Suppressor macrophage treated with lipopolysaccharide for 1 hour (primary cell): ENCODE measurements at regions not wholly inside any gene's neighbourhood (a gene's known extent, or its start where the extent isn't known, plus 50 kb on each side); places are given as distances from the start of the nearest gene placed in this dataset.
"Not testable (repeated sequence)": the region's sequence is repeated elsewhere in the genome, so short reads cannot be mapped to it uniquely, and the experiment has no call there.

ENCODE experiments used
- DNase-seq, 3 donors: peaks; one replicate each; pipeline ENCODE4 v3.0.0-alpha.2; 2020 to 2022

DNA sequence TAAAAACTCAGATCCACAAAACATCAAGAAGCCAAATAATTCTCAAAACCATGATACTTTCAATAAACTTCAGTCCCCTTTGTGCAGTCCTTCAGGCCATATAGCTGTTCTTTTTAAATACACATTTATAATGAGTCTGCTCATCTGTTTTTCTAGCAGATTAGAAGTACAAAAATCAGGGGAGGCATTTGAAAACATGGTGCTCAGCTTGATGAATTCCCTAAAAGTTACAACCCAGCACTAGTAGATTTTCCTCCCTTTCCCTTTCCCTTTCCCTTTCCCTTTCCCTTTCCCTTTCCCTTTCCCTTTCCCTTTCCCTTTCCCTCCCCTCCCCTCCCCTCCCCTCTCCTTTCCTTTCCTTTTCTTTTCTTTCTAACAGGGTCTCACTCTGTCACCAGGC lies 884.6 kb upstream of the AMELY start:
- DNase-seq: peak in 2 of 3 donors; percentile 20 to 55

DNA sequence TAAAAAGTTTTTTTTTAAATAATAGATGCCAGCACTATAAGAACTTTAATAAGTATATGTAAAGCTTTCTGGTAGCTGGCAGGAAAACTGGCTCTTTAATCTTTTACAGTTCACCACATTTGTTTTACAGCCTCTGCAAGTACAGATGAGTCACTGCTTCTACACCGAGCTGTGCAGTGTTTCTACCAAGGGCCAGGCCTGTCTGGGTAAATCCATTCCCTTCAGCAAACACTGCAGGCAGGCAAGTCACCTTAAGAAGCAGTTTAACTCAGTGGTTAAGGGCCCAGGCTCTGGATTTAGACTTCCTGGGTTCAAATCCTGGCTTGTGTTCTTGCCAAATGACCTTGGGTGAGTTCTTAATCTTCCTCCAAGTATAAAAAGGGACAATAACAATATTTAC lies 882.9 kb upstream of the AMELY start:
- peak; percentile 32 to 43 (median 37) for DNase-seq

DNA sequence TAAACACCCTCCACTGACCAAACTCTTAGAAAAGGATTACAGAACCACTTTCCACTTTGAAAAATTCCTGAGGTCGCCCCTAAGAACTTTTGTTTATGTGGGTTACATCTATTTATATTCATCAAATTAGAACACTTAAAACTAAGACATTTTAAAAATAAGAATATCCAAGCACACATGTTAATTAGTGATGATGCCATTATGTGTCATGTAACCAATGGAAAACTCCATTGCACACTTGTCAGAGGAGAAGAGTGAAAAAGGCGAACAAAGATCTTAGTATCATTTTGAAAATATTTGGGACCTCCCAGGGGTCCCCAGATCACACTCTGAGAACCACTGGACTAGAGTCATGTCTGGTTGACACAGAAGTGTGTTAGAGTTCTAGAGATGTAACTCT lies 882.4 kb upstream of the AMELY start:
- no peak for DNase-seq

DNA sequence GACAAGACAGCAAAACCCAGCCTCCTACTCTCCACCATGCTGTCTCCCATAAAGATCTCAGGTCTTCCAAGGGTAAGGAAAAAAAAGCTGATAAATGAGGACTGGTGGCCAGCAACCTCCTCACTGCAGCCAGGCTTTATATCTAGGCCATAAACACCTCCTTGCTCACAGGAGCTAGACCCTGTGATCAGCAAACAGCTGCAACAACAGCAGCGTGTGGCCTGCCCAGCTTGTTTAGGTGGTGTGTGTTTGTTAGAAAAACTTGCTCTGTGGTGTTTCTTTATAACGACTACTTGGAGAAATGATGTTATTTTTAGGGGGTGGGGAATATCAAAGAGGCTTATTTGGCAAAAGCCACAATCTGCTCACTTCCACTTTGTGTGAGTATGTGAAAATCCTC lies 880.9 kb upstream of the AMELY start:
- DNase-seq: no peak

DNA sequence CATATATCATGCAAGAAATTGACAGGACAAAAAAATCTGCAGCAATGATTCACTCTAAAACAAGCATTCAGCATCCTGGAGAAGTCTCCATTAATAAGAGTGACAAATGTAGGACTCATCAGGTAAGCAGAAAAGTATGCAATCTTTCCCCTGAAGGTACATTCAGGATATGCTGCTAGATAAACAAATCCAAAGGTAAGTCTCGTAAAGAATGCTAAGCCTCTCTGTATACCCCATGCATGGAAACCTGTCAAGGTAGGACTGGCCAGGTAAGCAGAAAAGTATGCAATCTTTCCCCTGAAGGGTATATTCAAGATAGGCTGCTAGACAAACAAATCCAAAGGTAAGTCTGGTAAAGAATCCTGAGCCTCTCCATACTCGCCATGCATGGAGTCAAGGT lies 869.9 kb upstream of the AMELY start:
- no peak for DNase-seq

DNA sequence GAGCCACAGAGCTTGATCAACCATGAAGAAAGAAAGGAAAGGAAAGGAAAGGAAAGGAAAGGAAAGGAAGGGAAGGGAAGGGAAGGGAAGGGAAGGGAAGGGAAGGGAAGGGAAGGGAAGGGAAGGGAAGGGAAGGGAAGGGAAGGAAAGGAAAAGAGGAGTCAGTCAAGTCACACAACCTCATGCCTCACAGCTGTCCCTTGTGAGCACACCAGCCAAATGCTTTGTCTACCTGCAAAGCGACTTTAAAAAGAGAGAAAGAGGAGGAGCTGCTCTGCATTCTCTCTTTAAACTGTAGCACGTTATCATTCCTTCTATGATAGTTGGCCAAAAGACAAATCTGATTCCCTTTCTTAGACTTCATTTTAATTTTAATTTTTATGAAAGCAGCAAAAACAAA lies 863.9 kb upstream of the AMELY start:
- not testable (repeated sequence) for DNase-seq

DNA sequence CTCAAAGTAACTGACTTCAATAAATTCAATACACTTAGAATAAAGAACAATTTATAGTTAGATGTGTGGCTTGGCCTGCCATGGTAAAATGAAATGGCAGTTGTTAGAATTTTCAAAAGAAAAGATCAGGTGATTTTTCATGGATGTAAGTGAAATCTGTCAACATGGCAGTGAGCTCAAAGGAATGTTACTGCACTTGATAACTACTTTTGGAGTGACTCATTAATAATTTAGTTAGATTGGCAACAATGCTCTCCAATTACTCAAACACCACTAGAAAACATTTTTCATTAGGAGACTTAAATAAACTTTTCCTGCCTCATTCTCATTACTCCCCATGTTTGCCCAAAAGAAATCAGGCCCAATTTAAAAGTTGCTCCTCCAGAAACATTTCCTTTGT lies 860.2 kb upstream of the AMELY start:
- DNase-seq: no peak

DNA sequence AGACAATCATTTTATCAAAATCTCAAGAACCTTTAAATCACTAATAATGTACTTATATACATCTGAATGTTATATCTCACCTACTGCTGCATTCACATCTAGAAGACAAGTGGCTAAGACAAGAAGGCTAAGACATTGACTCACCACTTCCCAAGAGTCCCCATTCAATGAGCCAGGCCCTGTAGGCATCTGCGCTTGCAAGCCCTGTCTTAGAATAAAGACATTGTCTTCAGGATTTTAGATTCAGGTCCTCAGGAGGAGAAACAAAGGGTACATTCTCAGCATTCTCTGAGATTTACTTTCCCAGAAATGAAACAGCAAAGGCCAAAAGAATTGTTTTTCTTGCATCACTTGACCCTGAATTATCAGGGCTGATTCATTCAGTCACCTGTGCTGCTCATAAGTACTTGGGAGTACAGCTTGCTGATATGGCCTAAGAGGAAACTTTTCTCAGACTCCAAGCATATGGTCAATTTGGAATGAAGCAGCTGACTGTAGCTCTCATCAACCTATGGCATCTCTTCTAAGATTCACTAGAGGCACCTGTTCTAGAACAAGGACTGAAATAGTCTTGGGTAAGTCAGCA lies 858.3 kb upstream of the AMELY start:
- no peak for DNase-seq

DNA sequence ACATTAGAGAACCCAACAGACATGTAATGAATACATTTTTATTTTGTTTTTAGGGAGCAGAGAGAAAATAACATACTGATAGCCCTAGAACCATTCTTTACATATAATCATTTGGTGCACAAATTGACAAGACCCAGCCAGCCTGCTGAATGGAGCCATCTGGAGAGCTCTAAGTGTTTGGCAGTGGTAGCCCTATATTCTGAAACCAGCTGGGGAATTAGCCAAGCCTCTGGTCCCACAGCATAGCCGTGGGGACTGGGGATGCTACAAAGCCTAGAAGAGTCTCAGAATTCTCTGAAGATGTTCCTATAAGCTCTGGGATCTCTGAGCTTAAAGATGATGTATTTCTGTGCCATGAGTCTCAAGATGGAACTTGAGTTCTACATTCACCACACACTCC lies 857.3 kb upstream of the AMELY start:
- DNase-seq: no peak

DNA sequence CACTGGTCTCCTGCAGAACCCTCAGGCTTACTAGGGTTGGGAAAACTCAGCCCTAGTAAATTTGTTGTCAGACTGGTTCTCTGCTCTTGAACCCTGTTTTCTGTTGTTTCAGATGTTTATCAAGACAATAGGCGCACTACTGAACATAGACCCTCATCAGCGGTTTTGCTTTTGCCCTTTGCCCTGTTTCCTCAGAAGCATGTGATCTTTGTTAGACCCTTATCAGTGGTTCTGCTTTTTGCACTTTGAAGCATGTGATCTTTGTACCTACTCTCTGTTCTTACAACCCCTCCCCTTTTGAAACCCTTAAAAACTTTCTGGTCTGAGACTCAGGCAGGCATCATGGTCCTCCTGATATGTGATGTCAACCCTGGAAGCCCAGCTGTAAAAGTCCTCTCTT lies 842.2 kb upstream of the AMELY start:
- no peak for DNase-seq

DNA sequence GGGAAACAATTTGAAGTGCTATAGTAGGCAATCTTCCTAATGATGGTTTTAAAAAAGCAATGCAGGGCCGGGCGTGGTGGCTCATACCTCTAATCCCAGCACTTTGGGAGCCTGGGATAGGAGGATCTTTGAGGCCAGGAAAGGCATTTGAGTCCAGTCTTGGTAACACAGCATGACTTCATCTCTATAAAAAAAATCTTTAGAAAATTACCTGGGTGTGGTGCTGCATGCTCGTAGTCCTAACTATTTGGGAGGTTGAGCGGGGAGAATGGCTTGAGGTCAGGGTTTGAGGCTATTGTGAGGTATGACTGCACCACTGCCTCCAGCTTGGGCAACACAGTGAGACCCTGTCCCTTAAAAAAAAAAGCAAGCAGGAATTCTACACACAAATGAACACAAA lies 835.2 kb upstream of the AMELY start:
- no peak for DNase-seq

DNA sequence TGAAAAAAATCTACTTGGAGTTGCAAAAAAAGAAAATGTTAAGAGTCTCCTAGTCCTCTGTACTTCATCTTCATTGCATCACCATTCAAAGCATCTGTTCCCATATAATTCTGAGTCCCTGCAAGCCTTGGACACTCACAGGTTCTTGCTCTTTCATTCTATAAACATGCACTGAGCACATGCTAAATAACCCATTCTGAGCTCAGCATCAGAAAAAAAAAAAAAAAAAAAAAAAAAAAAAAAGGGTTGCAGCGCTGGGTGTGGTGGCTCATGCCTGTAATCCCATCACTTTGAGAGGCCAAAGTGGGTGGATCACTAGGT lies 834.0 kb upstream of the AMELY start:
- no peak for DNase-seq

DNA sequence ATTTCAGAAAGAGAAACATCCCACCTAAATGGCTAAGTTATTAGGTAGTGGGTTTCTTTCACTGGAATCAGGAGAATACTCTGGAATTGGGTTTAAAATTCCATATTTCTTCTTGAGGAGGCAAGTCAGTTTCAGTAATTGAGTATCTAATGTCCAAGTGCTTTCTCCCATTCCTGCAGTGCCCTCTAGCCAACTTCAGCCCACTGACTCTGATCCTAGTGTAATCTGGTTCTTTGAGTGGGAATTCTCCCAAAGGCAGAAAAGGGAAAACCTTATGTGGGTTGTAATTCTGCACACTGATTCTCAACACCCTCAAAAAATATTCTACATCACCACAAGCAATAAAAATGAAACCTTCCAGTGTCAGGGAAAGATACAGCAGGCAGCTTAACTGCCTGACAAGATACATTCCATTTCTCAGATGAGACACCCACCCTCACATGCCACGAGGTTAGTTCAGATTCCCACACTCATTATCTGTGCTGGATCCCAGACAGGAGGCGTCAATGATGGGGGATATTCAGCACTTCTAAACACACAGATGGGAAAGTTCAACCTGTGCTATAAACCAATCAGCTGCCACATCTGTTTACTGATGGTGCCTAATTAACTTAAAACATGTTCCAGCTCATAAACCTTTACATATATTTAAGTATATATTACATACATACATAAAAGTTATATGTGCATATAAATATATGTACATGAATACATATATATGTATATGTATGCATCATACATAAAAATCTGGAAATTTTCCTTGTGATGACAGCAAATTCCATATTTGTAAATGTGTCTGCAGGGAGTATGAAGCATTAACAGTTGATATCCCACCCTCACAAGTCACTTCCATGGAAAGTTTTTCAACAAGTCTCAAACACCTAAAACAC lies 833.4 kb upstream of the AMELY start:
- no peak for DNase-seq

DNA sequence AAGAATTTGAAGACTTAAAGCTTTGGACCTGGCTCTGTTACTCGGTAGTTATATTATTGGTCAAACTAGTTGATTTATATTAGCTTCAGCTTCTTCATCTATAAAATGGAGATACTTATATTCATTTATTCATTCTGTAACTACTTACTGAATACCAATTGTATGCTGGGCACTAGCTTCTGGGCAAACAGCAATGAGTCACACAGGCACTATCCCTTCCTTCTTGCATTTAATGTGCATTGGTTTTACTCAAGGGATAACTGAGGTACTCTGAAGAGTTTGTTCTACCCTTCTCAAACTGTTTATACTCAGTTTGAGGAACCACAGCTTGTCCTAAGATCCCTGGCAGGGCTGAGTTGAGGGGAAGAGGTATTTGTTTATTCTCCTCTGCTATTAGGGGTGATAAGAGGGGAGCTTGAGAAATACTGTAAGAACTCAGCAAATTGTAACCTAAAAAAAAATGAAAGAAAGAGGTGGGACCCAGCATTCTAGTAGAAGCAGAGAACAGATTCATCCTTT lies 825.4 kb upstream of the AMELY start:
- DNase-seq: no peak

DNA sequence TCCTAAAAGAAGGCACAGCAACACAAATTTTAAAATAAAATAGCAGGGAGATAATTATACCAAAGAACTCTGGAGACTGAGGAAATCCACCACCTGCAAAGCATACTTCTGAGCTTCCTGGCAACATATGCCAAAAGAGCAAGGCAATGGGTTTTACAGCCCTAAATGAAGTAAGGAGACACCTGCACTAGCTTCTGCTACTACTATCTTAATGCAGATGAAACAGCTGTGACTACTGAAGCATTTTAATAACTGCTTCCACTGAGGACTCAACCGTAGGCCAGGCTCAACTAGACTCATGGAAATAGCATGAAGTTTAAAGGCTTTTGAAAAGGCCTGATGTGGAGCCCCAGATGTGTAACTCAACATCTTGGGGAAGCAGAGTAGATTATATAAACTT lies 820.1 kb upstream of the AMELY start:
- DNase-seq: no peak

DNA sequence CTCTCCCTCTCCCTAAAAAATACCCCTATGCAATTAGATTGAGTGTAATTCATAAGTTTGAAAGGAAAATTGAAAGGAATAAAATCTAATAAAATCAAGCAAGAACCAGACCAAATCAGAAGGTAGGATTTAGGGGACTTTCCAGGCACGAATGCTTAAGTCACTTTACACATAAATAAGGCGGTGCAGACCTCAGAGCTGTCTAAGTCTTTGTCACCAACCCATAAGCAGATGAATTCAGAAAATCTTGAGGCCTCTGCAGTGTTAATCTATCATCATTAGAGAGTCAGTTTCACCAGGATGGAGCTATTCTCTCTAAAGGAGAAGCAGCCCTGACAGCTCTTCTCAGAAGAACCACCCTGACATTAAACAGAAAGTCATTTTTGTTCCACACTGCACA lies 819.1 kb upstream of the AMELY start:
- peak; percentile 23 to 54 (median 38) for DNase-seq

DNA sequence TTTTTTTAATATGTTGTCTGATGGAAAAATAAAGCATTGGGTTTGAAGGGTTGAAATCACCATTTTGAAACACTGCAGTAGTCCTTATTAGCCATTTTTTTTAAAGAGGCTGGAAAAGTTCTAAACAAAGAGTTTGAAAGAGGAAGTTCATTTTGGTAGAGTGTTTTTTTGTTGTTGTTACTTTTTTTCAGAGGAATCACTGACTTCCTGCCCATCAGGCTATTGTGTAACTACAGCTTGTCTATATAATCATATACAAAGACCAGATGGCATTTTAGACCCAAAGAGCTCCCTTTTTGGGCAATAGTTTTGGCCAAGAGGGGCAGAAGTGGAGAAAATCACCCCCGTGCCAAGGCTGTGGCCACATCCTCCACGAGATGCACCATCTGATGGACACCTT lies 818.5 kb upstream of the AMELY start:
- DNase-seq: peak; percentile 15 to 70 (median 52)

DNA sequence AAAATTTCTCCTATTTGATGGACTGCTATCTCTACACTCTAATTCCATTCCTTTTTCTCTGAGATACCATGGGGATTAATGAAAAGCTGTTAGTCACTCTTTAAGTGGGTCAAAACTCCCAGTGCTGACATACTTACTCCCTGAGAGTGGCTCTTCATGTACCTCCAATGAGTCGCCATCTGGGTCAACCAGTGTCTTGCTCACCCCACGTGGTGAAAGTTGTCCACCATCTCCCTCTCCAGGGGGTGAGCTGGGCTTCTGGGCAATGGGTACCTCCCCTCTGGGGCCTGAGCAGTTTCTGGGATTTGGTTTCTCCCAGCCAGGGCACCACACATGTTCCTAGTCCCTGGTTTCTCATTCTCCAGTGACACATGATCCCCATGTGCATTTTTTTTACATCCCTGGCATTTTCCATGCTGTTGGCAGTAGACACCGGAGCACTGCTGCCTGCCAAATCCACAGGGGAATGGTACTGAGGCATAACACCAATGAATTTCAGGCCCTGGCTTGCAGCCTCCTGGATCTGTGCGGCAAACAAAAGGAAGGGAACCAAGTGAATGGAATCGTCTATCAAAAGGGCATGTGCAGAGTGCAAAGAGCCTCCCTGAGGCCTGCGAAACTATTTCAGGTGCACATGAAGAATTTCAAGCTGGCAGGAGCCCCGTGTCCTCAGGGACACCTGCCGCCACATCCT lies 817.9 kb upstream of the AMELY start:
- peak; percentile 56 to 83 (median 59) for DNase-seq

DNA sequence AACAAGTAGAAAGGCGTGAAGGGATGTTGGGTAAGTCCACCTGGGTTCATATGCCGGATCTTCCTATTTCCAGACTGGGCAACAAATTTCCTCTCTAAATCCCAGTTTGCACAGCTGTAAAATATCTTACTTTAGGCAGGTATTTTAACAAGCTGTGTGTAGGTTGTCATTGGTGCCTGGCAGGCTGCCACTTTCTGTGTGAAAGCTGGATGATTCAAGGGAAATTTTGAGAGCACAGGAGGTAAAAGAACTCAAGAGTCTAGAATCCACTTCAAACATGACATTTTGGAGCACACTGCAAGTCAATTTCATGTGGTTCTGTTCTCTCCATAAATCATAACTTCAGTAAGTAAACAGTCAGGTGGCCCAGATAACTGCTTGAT lies 817.4 kb upstream of the AMELY start:
- DNase-seq: peak; percentile 57 to 64 (median 59)

DNA sequence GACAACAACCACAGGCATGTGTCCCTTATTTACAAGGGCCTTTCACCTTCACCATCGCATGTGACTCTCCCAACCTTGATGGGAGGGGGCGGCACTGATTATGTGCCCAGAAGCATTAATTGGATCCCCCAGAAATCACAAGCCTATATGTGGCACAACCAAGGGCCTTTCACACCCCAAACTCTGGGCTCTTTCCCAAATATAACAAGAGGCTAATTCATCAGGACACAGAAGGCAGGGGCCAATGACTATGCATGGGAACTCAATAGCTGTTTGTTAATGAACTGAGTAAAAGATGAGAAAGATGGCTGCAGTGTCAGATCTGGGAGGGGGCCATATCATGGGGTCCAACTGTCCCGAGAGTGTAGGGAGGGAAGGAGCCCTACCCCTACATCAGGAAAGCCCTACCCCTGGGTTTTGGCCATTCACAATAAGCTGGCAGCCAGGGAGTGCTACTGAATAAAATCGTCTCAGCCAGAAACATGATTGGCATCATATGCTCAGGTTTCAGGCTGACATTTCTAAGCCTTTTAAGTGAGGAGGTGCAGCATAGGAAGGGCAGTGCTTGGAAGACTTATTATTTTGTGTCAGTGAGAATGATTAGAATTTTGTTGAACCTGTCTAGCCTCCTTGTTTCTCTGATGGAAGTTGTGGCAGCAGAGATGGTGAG lies 814.4 kb upstream of the AMELY start:
- DNase-seq: no peak

DNA sequence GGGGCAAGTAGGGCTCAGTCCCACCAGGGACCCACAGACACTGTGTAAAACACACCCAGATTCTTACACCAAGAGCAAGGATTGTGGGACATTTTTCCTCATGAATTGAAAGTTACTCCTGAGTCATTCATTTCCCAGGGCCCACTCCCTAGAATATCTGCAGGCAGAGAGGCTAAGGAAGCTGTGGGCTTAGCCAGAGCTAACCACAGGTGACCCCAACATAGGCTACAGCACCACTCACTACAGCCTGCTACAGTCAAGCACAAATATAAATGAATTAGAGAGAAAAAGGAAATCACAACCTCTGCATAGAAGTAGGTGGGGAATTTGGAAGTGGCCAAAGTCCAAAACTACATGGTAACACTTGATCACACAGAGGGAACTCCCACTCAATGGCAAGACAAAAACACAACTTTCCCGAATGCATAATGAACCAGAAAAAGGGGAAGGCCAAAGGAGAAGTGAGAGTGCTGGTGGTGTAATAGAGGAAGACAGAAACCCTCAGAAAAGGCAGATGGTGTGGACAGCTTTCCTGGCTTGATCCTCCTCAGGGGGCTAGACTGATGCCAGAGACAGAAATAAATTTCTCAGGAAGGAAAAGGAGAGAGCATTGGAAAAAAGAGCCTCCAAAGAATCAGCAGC lies 812.6 kb upstream of the AMELY start:
- DNase-seq: peak; percentile 75 to 90 (median 86)

DNA sequence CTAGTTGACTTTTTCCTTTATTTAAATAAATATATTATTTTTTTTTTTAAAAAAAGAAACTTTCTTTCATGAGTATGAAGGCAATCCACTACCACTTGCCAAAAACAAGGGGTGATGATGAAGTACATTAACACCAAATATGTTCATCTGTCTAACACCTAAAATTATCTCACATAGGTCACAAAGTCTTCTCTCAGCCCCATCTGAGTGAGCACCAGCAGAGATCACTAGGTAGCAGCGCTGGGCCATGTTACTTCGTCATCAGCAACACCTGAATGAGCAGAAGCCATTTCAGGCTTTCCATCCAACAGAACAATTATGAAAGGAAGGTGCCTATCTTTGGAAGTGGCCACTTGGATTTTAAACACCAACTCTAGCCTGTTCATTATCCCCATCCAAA lies 811.6 kb upstream of the AMELY start:
- no peak for DNase-seq

DNA sequence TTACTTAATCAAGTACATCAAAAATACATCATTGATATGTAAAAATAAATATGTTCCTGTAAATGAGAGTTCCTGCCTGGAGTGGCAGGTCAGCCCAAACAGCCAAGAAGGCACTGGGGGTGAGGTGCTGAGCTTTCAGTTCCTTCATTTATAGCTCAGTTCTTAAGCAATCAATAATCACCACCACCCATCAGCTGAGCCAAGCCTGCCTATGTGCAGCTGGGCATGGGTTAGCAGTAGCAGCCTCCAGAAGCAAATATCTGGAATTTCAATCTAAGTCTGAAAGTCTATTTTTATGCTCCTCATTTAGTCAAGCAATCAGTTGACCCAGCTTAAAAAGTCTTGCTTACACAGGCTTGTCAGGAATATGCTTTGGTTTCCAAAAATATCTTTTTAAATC lies 811.0 kb upstream of the AMELY start:
- peak; percentile 44 to 65 (median 61) for DNase-seq
